Upper lobe of left lung (tissue), 4 donors: ENCODE measurements at regions not wholly inside any gene's neighbourhood (a gene's known extent, or its start where the extent isn't known, plus 50 kb on each side); places are given as distances from the start of the nearest gene placed in this dataset.

Source experiments
- EP300 ChIP-seq, 4 donors: sonication (generic); formaldehyde crosslinking; IDR thresholded peaks; one replicate each; pipeline ENCODE4 v1.5.1; 2017; ENCODE audit warnings: antibody characterized with exemption in 4 of 4, control low read depth in 2 of 4
- POLR2A ChIP-seq, 4 donors: fragments of 450-650 bp; IDR thresholded peaks; one replicate each; pipeline ENCODE4 v1.5.1; 2016 to 2017; ENCODE audit warnings: antibody characterized with exemption in 4 of 4, mild to moderate bottlenecking in 2 of 4
- POLR2AphosphoS5 ChIP-seq, 2 donors: sonication (generic); formaldehyde crosslinking; IDR thresholded peaks; one replicate each; pipeline ENCODE4 v1.5.1; 2017; ENCODE audit warnings: antibody characterized with exemption in 2 of 2
- TF ChIP-seq, protein P1 (sequence below), 6 experiments: fragments of 450-650 bp in 4 of 6; fragments of 200-600 bp in 2 of 6; sonication (generic) in 2 of 6; IDR thresholded peaks; one replicate each; pipeline ENCODE4 v1.5.1; 2016 to 2019; ENCODE audit warnings: antibody characterized with exemption in 6 of 6

- TF ChIP-seq, protein P1, sequence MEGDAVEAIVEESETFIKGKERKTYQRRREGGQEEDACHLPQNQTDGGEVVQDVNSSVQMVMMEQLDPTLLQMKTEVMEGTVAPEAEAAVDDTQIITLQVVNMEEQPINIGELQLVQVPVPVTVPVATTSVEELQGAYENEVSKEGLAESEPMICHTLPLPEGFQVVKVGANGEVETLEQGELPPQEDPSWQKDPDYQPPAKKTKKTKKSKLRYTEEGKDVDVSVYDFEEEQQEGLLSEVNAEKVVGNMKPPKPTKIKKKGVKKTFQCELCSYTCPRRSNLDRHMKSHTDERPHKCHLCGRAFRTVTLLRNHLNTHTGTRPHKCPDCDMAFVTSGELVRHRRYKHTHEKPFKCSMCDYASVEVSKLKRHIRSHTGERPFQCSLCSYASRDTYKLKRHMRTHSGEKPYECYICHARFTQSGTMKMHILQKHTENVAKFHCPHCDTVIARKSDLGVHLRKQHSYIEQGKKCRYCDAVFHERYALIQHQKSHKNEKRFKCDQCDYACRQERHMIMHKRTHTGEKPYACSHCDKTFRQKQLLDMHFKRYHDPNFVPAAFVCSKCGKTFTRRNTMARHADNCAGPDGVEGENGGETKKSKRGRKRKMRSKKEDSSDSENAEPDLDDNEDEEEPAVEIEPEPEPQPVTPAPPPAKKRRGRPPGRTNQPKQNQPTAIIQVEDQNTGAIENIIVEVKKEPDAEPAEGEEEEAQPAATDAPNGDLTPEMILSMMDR (IDR thresholded peaks at IDR 0.05), result no peak
- TF ChIP-seq POLR2A (IDR thresholded peaks at IDR 0.05), result no peak
- TF ChIP-seq EP300 (IDR thresholded peaks at IDR 0.05), result no peak
- TF ChIP-seq POLR2AphosphoS5 (IDR thresholded peaks at IDR 0.05), result no peak
Measured at GRCh38 chr3:22401499-22401898, 650.5 kb upstream of the ZNF385D start.
